A549 (cell line): ENCODE measurements at regions not wholly inside any gene's neighbourhood (a gene's known extent, or its start where the extent isn't known, plus 50 kb on each side); places are given as distances from the start of the nearest gene placed in this dataset.

Experiments
- ATAC-seq, 2 experiments: fragments of 200-7000 bp in 1 of 2; fragments of >200 bp in 1 of 2; cut with Nextera tagmentation in 1 of 2; cut with Tn5 transposase in 1 of 2; 3 replicates each; pipeline versions ENCODE4 v1.8.0 to v1.9.1; 2018 to 2020; ENCODE audit warnings: mild to moderate bottlenecking in 1 of 2, moderate library complexity in 1 of 2
- CTCF ChIA-PET: fragments of 300-600 bp; sonication (Branson Sonifier 250); formaldehyde crosslinking; extraction: SDS; loops from one replicate; lab custom pipeline; 2021; ENCODE audit warnings: antibody characterized with exemption, inconsistent platforms; lab: Yijun Ruan, JAX
- POLR2A ChIA-PET: fragments of 350-600 bp; formaldehyde crosslinking; extraction: SDS; loops from one replicate; lab custom pipeline; 2021; ENCODE audit warnings: antibody characterized with exemption, inconsistent platforms; lab: Yijun Ruan, JAX
- DNase-seq, 2 experiments: peaks; one replicate each; pipeline versions ENCODE4 v3.0.0 to v3.0.0-alpha.2; 2011 to 2016; ENCODE audit warnings: low read depth in 1 of 2, low spot score in 1 of 2
- FAIRE-seq: peaks from 2 replicates; lab custom pipeline; 2011; peaks lifted over from hg19 to GRCh38; lab: Jason Lieb, UNC
- H3K27ac ChIP-seq, 2 experiments: fragments of >200 bp; sonication (Bioruptor Twin); formaldehyde crosslinking; 3 replicates each; pipeline ENCODE4 v1.5.1; 2016 to 2017
- H3K4me1 ChIP-seq: fragments of >200 bp; sonication (Bioruptor Twin); formaldehyde crosslinking; 3 replicates; pipeline ENCODE4 v1.6.1; 2016
- H3K4me2 ChIP-seq: fragments of >200 bp; sonication (Bioruptor Twin); formaldehyde crosslinking; 3 replicates; pipeline ENCODE4 v1.6.1; 2016
- H3K4me3 ChIP-seq: fragments of >200 bp; sonication (Bioruptor Twin); formaldehyde crosslinking; 3 replicates; pipeline ENCODE4 v1.5.1; 2016
- H3K9me3 ChIP-seq: fragments of >200 bp; sonication (Bioruptor Twin); formaldehyde crosslinking; 3 replicates; pipeline ENCODE4 v1.6.1; 2016
- BCL3 ChIP-seq: fragments of >200 bp; sonication (Bioruptor Twin); formaldehyde crosslinking; IDR thresholded peaks from 3 replicates; pipeline ENCODE4 v1.6.1; 2016
- BHLHE40 ChIP-seq: IDR thresholded peaks from 2 replicates; pipeline ENCODE4 v1.6.1; 2012; ENCODE audit warnings: low read depth, low read length, inconsistent platforms
- CBX8 ChIP-seq: fragments of 200-600 bp; sonication (generic); IDR thresholded peaks from 2 replicates; pipeline ENCODE4 v1.6.1; 2016
- CHD2 ChIP-seq: fragments of 150-350 bp; IDR thresholded peaks from 2 replicates; pipeline ENCODE4 v1.6.1; 2014; ENCODE audit warnings: low read length; ENCODE audit not compliant: partially characterized antibody
- CHD4 ChIP-seq: fragments of 200-600 bp; sonication (generic); IDR thresholded peaks from 2 replicates; pipeline ENCODE4 v1.6.1; 2016; ENCODE audit warnings: antibody characterized with exemption, mild to moderate bottlenecking, borderline replicate concordance
- EHMT2 ChIP-seq: fragments of 200-600 bp; sonication (generic); IDR thresholded peaks from 2 replicates; pipeline ENCODE4 v1.6.1; 2016; ENCODE audit warnings: antibody characterized with exemption, low read depth, mild to moderate bottlenecking, moderate library complexity
- ELK1 ChIP-seq: fragments of 150-350 bp; IDR thresholded peaks from 2 replicates; pipeline ENCODE4 v1.6.1; 2014; ENCODE audit warnings: low read depth, mild to moderate bottlenecking, low read length
- ESRRA ChIP-seq: fragments of 150-350 bp; IDR thresholded peaks from 2 replicates; pipeline ENCODE4 v1.6.1; 2014; ENCODE audit warnings: mild to moderate bottlenecking, low read length, borderline replicate concordance
- HEYL ChIP-seq: fragments of 250-450 bp; sonication (Bioruptor Pico); IDR thresholded peaks from 2 replicates; pipeline ENCODE4 v1.8.0; 2021; ENCODE audit warnings: mild to moderate bottlenecking, moderate library complexity
- HMGXB4 ChIP-seq: fragments of 250-450 bp; sonication (Bioruptor Pico); IDR thresholded peaks from 2 replicates; pipeline ENCODE4 v1.5.0; 2021; ENCODE audit warnings: mild to moderate bottlenecking, moderate library complexity, borderline replicate concordance
- HOXA7 ChIP-seq: fragments of 250-450 bp; sonication (Bioruptor Pico); IDR thresholded peaks from 2 replicates; pipeline ENCODE4 v1.5.0; 2020; ENCODE audit warnings: mild to moderate bottlenecking, moderate library complexity
- HOXB13 ChIP-seq: fragments of 250-450 bp; sonication (Bioruptor Pico); IDR thresholded peaks from 2 replicates; pipeline ENCODE4 v1.5.0; 2020; ENCODE audit warnings: low read depth, mild to moderate bottlenecking, moderate library complexity
- HOXB5 ChIP-seq: fragments of 250-450 bp; sonication (Bioruptor Pico); IDR thresholded peaks from 2 replicates; pipeline ENCODE4 v1.5.0; 2020; ENCODE audit warnings: mild to moderate bottlenecking, moderate library complexity
- JUNB ChIP-seq: fragments of >200 bp; sonication (Bioruptor Twin); formaldehyde crosslinking; IDR thresholded peaks from 2 replicates; pipeline ENCODE4 v1.6.1; 2016
- NFE2L2 ChIP-seq: fragments of 150-350 bp; conservative IDR thresholded peaks from 2 replicates; pipeline ENCODE4 v1.6.1; 2014; ENCODE audit warnings: low read length
- NR3C1 ChIP-seq: fragments of >200 bp; sonication (Bioruptor Twin); formaldehyde crosslinking; IDR thresholded peaks from 3 replicates; pipeline ENCODE4 v1.6.1; 2017
- PHF8 ChIP-seq: fragments of 200-600 bp; sonication (generic); IDR thresholded peaks from 2 replicates; pipeline ENCODE4 v1.6.1; 2016; ENCODE audit warnings: low read depth, mild to moderate bottlenecking, antibody characterized with exemption, moderate library complexity, borderline replicate concordance
- POLR2A ChIP-seq: IDR thresholded peaks from 2 replicates; pipeline ENCODE4 v1.6.1; 2012; ENCODE audit warnings: mild to moderate bottlenecking, low read length
- RCOR1 ChIP-seq: fragments of 150-350 bp; IDR thresholded peaks from 2 replicates; pipeline ENCODE4 v1.6.1; 2014; ENCODE audit warnings: antibody characterized with exemption, low read length, low read depth
- RFX5 ChIP-seq: fragments of 450-650 bp; IDR thresholded peaks from 2 replicates; pipeline ENCODE4 v1.7.1; 2014; ENCODE audit warnings: antibody characterized with exemption, mild to moderate bottlenecking, moderate library complexity
- RNF2 ChIP-seq: fragments of 200-600 bp; sonication (generic); IDR thresholded peaks from 2 replicates; pipeline ENCODE4 v1.6.1; 2016; ENCODE audit warnings: low read depth, mild to moderate bottlenecking, antibody characterized with exemption, moderate library complexity, borderline replicate concordance
- SMC3 ChIP-seq: fragments of >200 bp; sonication (Bioruptor Twin); formaldehyde crosslinking; IDR thresholded peaks from 3 replicates; pipeline ENCODE4 v1.6.1; 2018; ENCODE audit warnings: inconsistent platforms
- TFCP2L1 ChIP-seq: fragments of 250-450 bp; sonication (Bioruptor Pico); IDR thresholded peaks from 2 replicates; pipeline ENCODE4 v1.5.0; 2021; ENCODE audit warnings: mild to moderate bottlenecking
- ZC3H11A ChIP-seq: fragments of 450-650 bp; IDR thresholded peaks from 2 replicates; pipeline ENCODE4 v1.6.1; 2014; ENCODE audit warnings: antibody characterized with exemption, mild to moderate bottlenecking
- ZFP36 ChIP-seq: fragments of 450-650 bp; IDR thresholded peaks from 2 replicates; pipeline ENCODE4 v1.6.1; 2014; ENCODE audit warnings: borderline replicate concordance; ENCODE audit not compliant: partially characterized antibody
- WGBS: methylation state at CpG from one replicate; pipeline ENCODE4 v1.1.6; 2017; ENCODE audit errors: missing lambda C conversion rate; 5-methylcytosine and 5-hydroxymethylcytosine counted together

GRCh38 chrX:28349888-28350287 is 237.4 kb upstream of the IL1RAPL1 start:
- no peak overlapping the region for H3K4me3 ChIP-seq
- no peak overlapping the region for H3K4me2 ChIP-seq
- DNase-seq (no peak), ATAC-seq (no peak)
- POLR2A ChIA-PET = no interaction called here
- H3K27ac ChIP-seq = no peak overlapping the region
- CTCF ChIA-PET = no interaction called here
- TF ChIP-seq HMGXB4 (no peak), BCL3 (no peak), CHD4 (no peak), ESRRA (no peak), SMC3 (no peak), EHMT2 (no peak), NFE2L2 (no peak), CBX8 (no peak), ZFP36 (no peak), BHLHE40 (no peak), HEYL (CRISPR knock-in tag) (no peak), TFCP2L1 (no peak), HOXB13 (CRISPR knock-in tag) (no peak), ELK1 (no peak), RNF2 (no peak), ZC3H11A (no peak), NR3C1 (no peak)
- TF ChIP-seq, all 56 proteins: peak for 0
- Histone ChIP-seq H3K9me3 (no peaks in the 10 kb centered on the region), H3K4me1 (no peaks in the 10 kb centered on the region)
- no peak for FAIRE-seq

- H3K9me3 ChIP-seq = no peaks in the 10 kb centered on the region
- FAIRE-seq = no peak
- ATAC-seq = no peak
- 33% methylated on average over 4 of the region's 4 CpGs for WGBS
- H3K4me3 ChIP-seq = no peak overlapping the region
- H3K4me1 ChIP-seq = no peaks in the 10 kb centered on the region
- ChIA-PET POLR2A (no interaction called here), CTCF (no interaction called here)
- TF ChIP-seq CHD2 (no peak), HOXB5 (CRISPR knock-in tag) (no peak), HOXA7 (CRISPR knock-in tag) (no peak), POLR2A (no peak), RFX5 (no peak), EHMT2 (no peak), NFE2L2 (no peak), PHF8 (no peak), ZC3H11A (no peak), RCOR1 (no peak), JUNB (no peak), HOXB13 (CRISPR knock-in tag) (no peak)
- no peak overlapping the region for H3K4me2 ChIP-seq
- no peak overlapping the region for H3K27ac ChIP-seq
- no peak for DNase-seq
Observed at GRCh38 chrX:28347476-28347875, 239.8 kb upstream of the IL1RAPL1 start.
